ENCODE measurements at regions not wholly inside any gene's neighbourhood (a gene's known extent, or its start where the extent isn't known, plus 50 kb on each side); places are given as distances from the start of the nearest gene placed in this dataset.
"Not testable (repeated sequence)": the region's sequence is repeated elsewhere in the genome, so short reads cannot be mapped to it uniquely, and the experiment has no call there.

- DNase-seq (ENCODE audit: low spot score), result not testable (repeated sequence)
Observed at GRCh38 chr1:83238654-83239053, 760.3 kb downstream of the TTLL7 start.

GRCh38 chr1:83219788-83220187 is 779.1 kb downstream of the TTLL7 start:
- not testable (repeated sequence) for DNase-seq (ENCODE audit: low spot score)

- DNase-seq (ENCODE audit: low spot score), result not testable (repeated sequence)
Observed at GRCh38 chr1:83218036-83218716, 780.8 kb downstream of the TTLL7 start.

- DNase-seq (ENCODE audit: low spot score), result not testable (repeated sequence)
Observed at GRCh38 chr1:83214317-83214716, 784.6 kb downstream of the TTLL7 start.

GRCh38 chr1:83213648-83214047 is 785.3 kb downstream of the TTLL7 start:
- DNase-seq (ENCODE audit: low spot score), result not testable (repeated sequence)

GRCh38 chr1:83212033-83212432 is 786.9 kb downstream of the TTLL7 start:
- DNase-seq (ENCODE audit: low spot score), result not testable (repeated sequence)

GRCh38 chr1:83208540-83208939 is 790.4 kb downstream of the TTLL7 start:
- not testable (repeated sequence) for DNase-seq (ENCODE audit: low spot score)

- not testable (repeated sequence) for DNase-seq (ENCODE audit: low spot score)
Observed at GRCh38 chr1:83194610-83195009, 804.3 kb downstream of the TTLL7 start.

- DNase-seq (ENCODE audit: low spot score), result not testable (repeated sequence)
Observed at GRCh38 chr1:83182033-83182728, 816.8 kb downstream of the TTLL7 start.

GRCh38 chr1:83180621-83181020 is 818.3 kb downstream of the TTLL7 start:
- DNase-seq (ENCODE audit: low spot score), result not testable (repeated sequence)

- not testable (repeated sequence) for DNase-seq (ENCODE audit: low spot score)
Observed at GRCh38 chr1:83167634-83168033, 831.3 kb downstream of the TTLL7 start.

- DNase-seq (ENCODE audit: low spot score), result not testable (repeated sequence)
Observed at GRCh38 chr1:83163879-83164475, 835.0 kb downstream of the TTLL7 start.

- not testable (repeated sequence) for DNase-seq (ENCODE audit: low spot score)
Observed at GRCh38 chr1:83158924-83159323, 840.0 kb downstream of the TTLL7 start.

- DNase-seq (ENCODE audit: low spot score), result not testable (repeated sequence)
Observed at GRCh38 chr1:83154306-83154705, 844.6 kb downstream of the TTLL7 start.

GRCh38 chr1:83151167-83151898 is 847.6 kb downstream of the TTLL7 start:
- not testable (repeated sequence) for DNase-seq (ENCODE audit: low spot score)

GRCh38 chr1:83150479-83150878 is 848.5 kb downstream of the TTLL7 start:
- not testable (repeated sequence) for DNase-seq (ENCODE audit: low spot score)

GRCh38 chr1:83145820-83146219 is 853.1 kb downstream of the TTLL7 start:
- not testable (repeated sequence) for DNase-seq (ENCODE audit: low spot score)

- not testable (repeated sequence) for DNase-seq (ENCODE audit: low spot score)
Observed at GRCh38 chr1:83142802-83143201, 856.1 kb downstream of the TTLL7 start.

- DNase-seq (ENCODE audit: low spot score), result not testable (repeated sequence)
Observed at GRCh38 chr1:83135524-83136157, 863.3 kb downstream of the TTLL7 start.

- DNase-seq (ENCODE audit: low spot score), result not testable (repeated sequence)
Observed at GRCh38 chr1:83134322-83135014, 864.5 kb downstream of the TTLL7 start.

GRCh38 chr1:83131692-83131955 is 867.3 kb downstream of the TTLL7 start:
- no peak for DNase-seq (ENCODE audit: low spot score)

All from germinal center (tissue), 1 donor.